ENCODE measurements at regions not wholly inside any gene's neighbourhood (a gene's known extent, or its start where the extent isn't known, plus 50 kb on each side); places are given as distances from the start of the nearest gene placed in this dataset.

- TF ChIP-seq, protein P1, sequence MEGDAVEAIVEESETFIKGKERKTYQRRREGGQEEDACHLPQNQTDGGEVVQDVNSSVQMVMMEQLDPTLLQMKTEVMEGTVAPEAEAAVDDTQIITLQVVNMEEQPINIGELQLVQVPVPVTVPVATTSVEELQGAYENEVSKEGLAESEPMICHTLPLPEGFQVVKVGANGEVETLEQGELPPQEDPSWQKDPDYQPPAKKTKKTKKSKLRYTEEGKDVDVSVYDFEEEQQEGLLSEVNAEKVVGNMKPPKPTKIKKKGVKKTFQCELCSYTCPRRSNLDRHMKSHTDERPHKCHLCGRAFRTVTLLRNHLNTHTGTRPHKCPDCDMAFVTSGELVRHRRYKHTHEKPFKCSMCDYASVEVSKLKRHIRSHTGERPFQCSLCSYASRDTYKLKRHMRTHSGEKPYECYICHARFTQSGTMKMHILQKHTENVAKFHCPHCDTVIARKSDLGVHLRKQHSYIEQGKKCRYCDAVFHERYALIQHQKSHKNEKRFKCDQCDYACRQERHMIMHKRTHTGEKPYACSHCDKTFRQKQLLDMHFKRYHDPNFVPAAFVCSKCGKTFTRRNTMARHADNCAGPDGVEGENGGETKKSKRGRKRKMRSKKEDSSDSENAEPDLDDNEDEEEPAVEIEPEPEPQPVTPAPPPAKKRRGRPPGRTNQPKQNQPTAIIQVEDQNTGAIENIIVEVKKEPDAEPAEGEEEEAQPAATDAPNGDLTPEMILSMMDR (IDR thresholded peaks at IDR 0.05; ENCODE audit: borderline replicate concordance, extremely low read depth, low read length, poor library complexity, severe bottlenecking): no peak
- TF ChIP-seq EZH2 (IDR thresholded peaks at IDR 0.05; ENCODE audit: borderline replicate concordance, low read depth, low read length, severe bottlenecking): no peak
These were observed 284.5 kb upstream of the KLF6 start for GRCh38 chr10:4069491-4069890.

Data from DND-41 (cell line).